CD4-positive, alpha-beta T cell treated with Interleukin-4 for 4 hours (primary cell): ENCODE measurements at regions not wholly inside any gene's neighbourhood (a gene's known extent, or its start where the extent isn't known, plus 50 kb on each side); places are given as distances from the start of the nearest gene placed in this dataset.

Experiments
- DNase-seq: peaks from one replicate; pipeline ENCODE4 v3.0.0-alpha.2; 2020

GRCh38 chr4:107304699-107305286 lies 268.7 kb upstream of the DKK2 start:
- DNase-seq: no peak

- no peak for DNase-seq
Observed at GRCh38 chr4:107299646-107300045, 263.5 kb upstream of the DKK2 start.

- DNase-seq: no peak
Observed at GRCh38 chr4:107292979-107293378, 256.9 kb upstream of the DKK2 start.

GRCh38 chr4:107283587-107284559 lies 247.8 kb upstream of the DKK2 start:
- DNase-seq: no peak

GRCh38 chr4:107279733-107280132 lies 243.6 kb upstream of the DKK2 start:
- no peak for DNase-seq

- DNase-seq: no peak
Observed at GRCh38 chr4:107278791-107279483, 242.8 kb upstream of the DKK2 start.

- no peak for DNase-seq
Observed at GRCh38 chr4:107276052-107276451, 239.9 kb upstream of the DKK2 start.

- DNase-seq: no peak
Observed at GRCh38 chr4:107275225-107275624, 239.1 kb upstream of the DKK2 start.

GRCh38 chr4:107270614-107271013 lies 234.5 kb upstream of the DKK2 start:
- no peak for DNase-seq

GRCh38 chr4:107269175-107269574 lies 233.1 kb upstream of the DKK2 start:
- DNase-seq: no peak

GRCh38 chr4:107265859-107266258 lies 229.7 kb upstream of the DKK2 start:
- no peak for DNase-seq

GRCh38 chr4:107261241-107261874 lies 225.2 kb upstream of the DKK2 start:
- no peak for DNase-seq

GRCh38 chr4:107258359-107258758 lies 222.2 kb upstream of the DKK2 start:
- no peak for DNase-seq

GRCh38 chr4:107255596-107255995 lies 219.5 kb upstream of the DKK2 start:
- DNase-seq: no peak

- DNase-seq: no peak
Observed at GRCh38 chr4:107255114-107255513, 219.0 kb upstream of the DKK2 start.

- no peak for DNase-seq
Observed at GRCh38 chr4:107253579-107254068, 217.5 kb upstream of the DKK2 start.

- DNase-seq: no peak
Observed at GRCh38 chr4:107253090-107253489, 217.0 kb upstream of the DKK2 start.

GRCh38 chr4:107252571-107252970 lies 216.5 kb upstream of the DKK2 start:
- no peak for DNase-seq

GRCh38 chr4:107248571-107248970 lies 212.5 kb upstream of the DKK2 start:
- no peak for DNase-seq

GRCh38 chr4:107247738-107248137 lies 211.6 kb upstream of the DKK2 start:
- DNase-seq: no peak

GRCh38 chr4:107246761-107247160 lies 210.6 kb upstream of the DKK2 start:
- DNase-seq: no peak

GRCh38 chr4:107243141-107243781 lies 207.1 kb upstream of the DKK2 start:
- no peak for DNase-seq

- DNase-seq: no peak
Observed at GRCh38 chr4:107220976-107221375, 184.9 kb upstream of the DKK2 start.
